ENCODE measurements at regions not wholly inside any gene's neighbourhood (a gene's known extent, or its start where the extent isn't known, plus 50 kb on each side); places are given as distances from the start of the nearest gene placed in this dataset.

DNA sequence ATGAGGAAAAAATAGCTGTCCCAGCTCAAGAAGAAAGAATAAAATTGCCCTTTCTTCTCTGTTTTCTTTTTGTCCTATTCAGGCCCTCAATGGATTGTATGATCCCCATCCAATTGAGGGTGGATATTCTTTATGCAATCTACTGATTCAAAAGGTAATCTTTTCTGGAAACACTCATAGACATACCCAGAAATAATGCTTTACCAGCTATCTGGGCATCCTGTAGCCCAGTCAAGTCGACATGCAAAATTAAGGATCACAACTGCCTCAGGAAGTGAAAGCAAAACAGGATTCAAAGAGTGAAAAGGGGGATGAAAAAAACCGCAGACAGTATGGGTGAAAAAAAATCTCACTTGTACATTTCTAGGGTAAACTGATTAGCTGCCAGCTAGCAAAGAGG, 410.1 kb downstream of the TBC1D32 start:
- Histone ChIP-seq H3K4me1 (ENCODE audit: low read depth) (no peaks in the 10 kb centered on the region), H3K9me3 (ENCODE audit: low read depth) (no peaks in the 10 kb centered on the region), H3K27me3 (no peaks in the 10 kb centered on the region), H3K4me3 (no peak overlapping the region), H3K36me3 (no peaks in the 10 kb centered on the region), H3K27ac (no peak overlapping the region)
- no peak for DNase-seq (ENCODE audit: low read depth in 1 of 2, low spot score in 1 of 2)
- TF ChIP-seq, protein P1, sequence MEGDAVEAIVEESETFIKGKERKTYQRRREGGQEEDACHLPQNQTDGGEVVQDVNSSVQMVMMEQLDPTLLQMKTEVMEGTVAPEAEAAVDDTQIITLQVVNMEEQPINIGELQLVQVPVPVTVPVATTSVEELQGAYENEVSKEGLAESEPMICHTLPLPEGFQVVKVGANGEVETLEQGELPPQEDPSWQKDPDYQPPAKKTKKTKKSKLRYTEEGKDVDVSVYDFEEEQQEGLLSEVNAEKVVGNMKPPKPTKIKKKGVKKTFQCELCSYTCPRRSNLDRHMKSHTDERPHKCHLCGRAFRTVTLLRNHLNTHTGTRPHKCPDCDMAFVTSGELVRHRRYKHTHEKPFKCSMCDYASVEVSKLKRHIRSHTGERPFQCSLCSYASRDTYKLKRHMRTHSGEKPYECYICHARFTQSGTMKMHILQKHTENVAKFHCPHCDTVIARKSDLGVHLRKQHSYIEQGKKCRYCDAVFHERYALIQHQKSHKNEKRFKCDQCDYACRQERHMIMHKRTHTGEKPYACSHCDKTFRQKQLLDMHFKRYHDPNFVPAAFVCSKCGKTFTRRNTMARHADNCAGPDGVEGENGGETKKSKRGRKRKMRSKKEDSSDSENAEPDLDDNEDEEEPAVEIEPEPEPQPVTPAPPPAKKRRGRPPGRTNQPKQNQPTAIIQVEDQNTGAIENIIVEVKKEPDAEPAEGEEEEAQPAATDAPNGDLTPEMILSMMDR (IDR thresholded peaks at IDR 0.05; ENCODE audit: low read depth, low read length): no peak

DNA sequence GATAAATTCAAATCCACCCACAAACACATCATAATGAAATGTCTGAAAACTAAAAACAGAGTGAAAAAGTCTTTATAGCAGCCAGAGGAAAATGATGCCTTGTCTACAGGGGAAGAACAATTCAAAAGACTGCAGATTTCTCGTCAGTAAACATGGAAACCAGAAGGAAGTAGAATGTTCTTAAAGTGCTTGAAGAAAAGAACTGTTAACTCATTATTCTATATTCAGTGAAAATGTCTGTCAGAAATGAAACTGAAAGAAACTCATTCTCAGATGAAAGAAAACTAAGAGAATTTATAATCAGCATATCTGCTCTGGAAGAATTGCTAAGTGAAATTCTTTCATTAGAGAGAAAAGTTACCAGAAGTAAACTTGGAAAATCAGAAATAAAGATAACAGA, 416.1 kb downstream of the TBC1D32 start:
- H3K27ac ChIP-seq: no peak overlapping the region

DNA sequence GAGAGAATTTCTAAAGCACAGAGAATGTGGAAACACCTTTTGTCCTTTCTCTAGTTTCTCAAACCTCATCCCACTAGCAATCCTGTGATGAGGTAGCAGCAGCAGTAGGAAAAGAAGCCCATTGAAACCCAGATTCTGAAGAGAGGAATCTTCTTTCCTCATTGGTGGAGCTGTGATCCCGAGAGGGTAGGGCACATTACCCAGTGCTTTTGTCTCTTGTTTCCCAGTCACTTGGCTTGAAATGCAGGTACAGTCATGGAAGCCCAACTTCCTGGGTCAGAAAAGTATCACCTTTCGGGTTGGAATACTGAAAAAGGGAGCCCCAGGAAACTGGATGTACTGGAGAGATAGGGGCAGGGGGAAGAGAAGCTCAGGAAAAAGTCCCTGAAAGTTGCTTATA, 417.4 kb downstream of the TBC1D32 start:
- Histone ChIP-seq H3K27ac (no peak overlapping the region), H3K4me3 (no peak overlapping the region), H3K4me1 (ENCODE audit: low read depth) (no peaks in the 10 kb centered on the region), H3K36me3 (no peaks in the 10 kb centered on the region), H3K27me3 (no peaks in the 10 kb centered on the region), H3K9me3 (ENCODE audit: low read depth) (no peaks in the 10 kb centered on the region)
- TF ChIP-seq, protein P1 (IDR thresholded peaks at IDR 0.05; ENCODE audit: low read depth, low read length): no peak
- DNase-seq (ENCODE audit: low read depth in 1 of 2, low spot score in 1 of 2): no peak

More for the DNA sequence above, 416.1 kb downstream of the TBC1D32 start:
- Histone ChIP-seq H3K27me3 (no peaks in the 10 kb centered on the region), H3K4me3 (no peak overlapping the region), H3K4me1 (ENCODE audit: low read depth) (no peaks in the 10 kb centered on the region), H3K9me3 (ENCODE audit: low read depth) (no peaks in the 10 kb centered on the region), H3K36me3 (no peaks in the 10 kb centered on the region)
- DNase-seq (ENCODE audit: low read depth in 1 of 2, low spot score in 1 of 2): no peak
- TF ChIP-seq, protein P1 (IDR thresholded peaks at IDR 0.05; ENCODE audit: low read depth, low read length): no peak

DNA sequence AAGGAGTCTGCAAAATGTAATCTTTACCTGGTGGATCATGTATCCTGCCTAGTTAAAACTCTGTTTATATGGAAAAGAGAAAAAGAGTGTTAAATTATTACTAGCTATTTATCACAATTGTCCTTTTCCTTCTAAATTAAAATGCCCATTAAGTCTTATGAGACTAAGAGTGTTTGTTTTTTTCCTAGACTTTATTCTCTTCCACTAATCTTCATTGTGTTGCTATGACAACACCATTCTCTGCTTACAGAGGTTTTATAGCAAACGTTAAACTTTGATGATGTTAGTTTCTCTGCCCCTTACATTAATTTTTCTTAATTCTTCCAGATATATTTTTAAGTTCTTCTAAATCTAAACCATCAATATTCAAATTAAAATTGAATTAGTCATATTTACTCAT, 420.8 kb downstream of the TBC1D32 start:
- H3K4me1 ChIP-seq (ENCODE audit: low read depth): no peaks in the 10 kb centered on the region
- DNase-seq (ENCODE audit: low read depth in 1 of 2, low spot score in 1 of 2): no peak

DNA sequence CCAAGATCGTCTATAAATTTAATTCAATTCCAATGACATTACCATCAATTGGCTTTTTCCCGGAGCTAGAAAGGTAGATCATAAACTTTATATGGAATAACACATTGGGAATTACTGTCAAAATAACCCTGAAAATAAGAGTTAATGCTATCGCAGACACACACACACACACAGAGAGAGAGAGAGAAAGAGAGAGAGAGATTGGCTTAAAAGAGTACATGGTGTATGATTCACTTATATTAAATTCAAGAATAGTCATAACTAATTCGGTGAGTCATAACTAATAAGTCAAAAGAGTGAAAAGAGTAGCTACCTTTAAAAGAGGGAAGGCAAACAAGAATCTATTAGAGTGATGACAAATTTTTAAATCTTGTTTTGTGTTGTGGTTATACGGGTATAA, 425.5 kb downstream of the TBC1D32 start:
- H3K4me3 ChIP-seq: no peak overlapping the region
- TF ChIP-seq, protein P1 (IDR thresholded peaks at IDR 0.05; ENCODE audit: low read depth, low read length): no peak
- no peaks in the 10 kb centered on the region for H3K36me3 ChIP-seq
- H3K27me3 ChIP-seq: no peaks in the 10 kb centered on the region
- H3K9me3 ChIP-seq (ENCODE audit: low read depth): no peaks in the 10 kb centered on the region
- no peak overlapping the region for H3K27ac ChIP-seq
- no peak for DNase-seq (ENCODE audit: low read depth in 1 of 2, low spot score in 1 of 2)
- no peaks in the 10 kb centered on the region for H3K4me1 ChIP-seq (ENCODE audit: low read depth)

More for the DNA sequence above, 420.8 kb downstream of the TBC1D32 start:
- H3K27me3 ChIP-seq: no peaks in the 10 kb centered on the region
- TF ChIP-seq, protein P1 (IDR thresholded peaks at IDR 0.05; ENCODE audit: low read depth, low read length): no peak
- no peak overlapping the region for H3K4me3 ChIP-seq
- H3K27ac ChIP-seq: no peak overlapping the region
- no peaks in the 10 kb centered on the region for H3K36me3 ChIP-seq
- no peaks in the 10 kb centered on the region for H3K9me3 ChIP-seq (ENCODE audit: low read depth)

DNA sequence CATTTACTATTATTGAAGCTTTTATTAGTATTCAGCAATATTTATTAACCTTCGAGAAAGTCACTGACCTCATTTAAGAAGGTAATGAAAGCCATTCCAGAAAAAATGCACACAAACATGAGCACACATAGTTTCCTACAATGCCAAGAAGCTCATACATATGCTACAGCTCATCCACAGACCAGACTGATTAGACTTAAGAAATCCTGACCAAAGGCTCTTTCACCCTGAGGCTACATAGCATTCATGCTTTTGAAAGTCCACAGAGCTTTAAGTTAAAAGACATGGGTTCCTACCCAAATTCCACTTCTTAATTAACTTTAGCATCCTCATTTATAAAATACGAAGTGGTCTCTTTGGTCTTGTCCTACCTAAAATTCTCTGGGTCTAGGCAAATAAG, 430.4 kb downstream of the TBC1D32 start:
- DNase-seq (ENCODE audit: low read depth in 1 of 2, low spot score in 1 of 2): no peak
- H3K4me3 ChIP-seq: no peak overlapping the region
- TF ChIP-seq, protein P1 (IDR thresholded peaks at IDR 0.05; ENCODE audit: low read depth, low read length): no peak
- no peak overlapping the region for H3K27ac ChIP-seq
- H3K27me3 ChIP-seq: no peaks in the 10 kb centered on the region
- H3K36me3 ChIP-seq: no peaks in the 10 kb centered on the region
- no peaks in the 10 kb centered on the region for H3K9me3 ChIP-seq (ENCODE audit: low read depth)
- no peaks in the 10 kb centered on the region for H3K4me1 ChIP-seq (ENCODE audit: low read depth)

Data from cardiac muscle cell (in vitro differentiated cells and primary cell).